Stomach (tissue), 8 donors: ENCODE measurements at regions not wholly inside any gene's neighbourhood (a gene's known extent, or its start where the extent isn't known, plus 50 kb on each side); places are given as distances from the start of the nearest gene placed in this dataset.

Source experiments
- DNase-seq, 2 donors: peaks; one replicate each; pipeline versions ENCODE4 v3.0.0 to v3.0.0-alpha.2; 2013 to 2019
- H3K27ac ChIP-seq, 5 donors: fragments of 200-600 bp in 4 of 5; sonication (generic) in 4 of 5; one replicate each; pipeline ENCODE4 v1.5.1; 2013 to 2019; ENCODE audit warnings: mild to moderate bottlenecking in 1 of 5, moderate library complexity in 1 of 5
- H3K27me3 ChIP-seq, 3 donors: fragments of 200-600 bp; sonication (generic); one replicate each; pipeline ENCODE4 v1.5.1; 2017 to 2019; ENCODE audit warnings: mixed run types in 1 of 3
- H3K36me3 ChIP-seq, 4 donors: fragments of 200-600 bp; sonication (generic); 1 replicate in 3 of 4; 2 replicates in 1 of 4; pipeline ENCODE4 v1.5.1; 2016 to 2019
- H3K4me1 ChIP-seq, 4 donors: fragments of 200-600 bp; sonication (generic); one replicate each; pipeline ENCODE4 v1.5.1; 2016 to 2019
- H3K4me3 ChIP-seq, 4 donors: fragments of 200-600 bp; sonication (generic) in 3 of 4; one replicate each; pipeline ENCODE4 v1.5.1; 2016 to 2019; ENCODE audit warnings: mild to moderate bottlenecking in 1 of 4
- H3K9me3 ChIP-seq, 4 donors: fragments of 200-600 bp; sonication (generic); one replicate each; pipeline ENCODE4 v1.5.1; 2016 to 2019
- EP300 ChIP-seq: sonication (generic); formaldehyde crosslinking; IDR thresholded peaks from one replicate; pipeline ENCODE4 v1.6.1; 2017; ENCODE audit warnings: antibody characterized with exemption
- POLR2A ChIP-seq, 4 donors: fragments of 450-650 bp; IDR thresholded peaks; one replicate each; pipeline ENCODE4 v1.6.1; 2016; ENCODE audit warnings: antibody characterized with exemption in 4 of 4, control low read depth in 2 of 4, mild to moderate bottlenecking in 1 of 4, moderate library complexity in 1 of 4
- POLR2AphosphoS5 ChIP-seq, 3 donors: sonication (generic); formaldehyde crosslinking; IDR thresholded peaks; one replicate each; pipeline ENCODE4 v1.6.1; 2016; ENCODE audit warnings: antibody characterized with exemption in 3 of 3
- WGBS, 5 donors: extraction: QIAGEN DNeasy Blood & Tissue Kit in 3 of 5; methylation state at CpG; one replicate each; pipeline versions ENCODE4 v1.1.5 to v1.1.7; 2013 to 2018; 5-methylcytosine and 5-hydroxymethylcytosine counted together
- intact Hi-C: fragments of 100-400 bp; cut with DNase I; formaldehyde crosslinking; loops from one replicate; pipeline ENCODE4 v1.15.1; 2023; ENCODE audit warnings: low total_unique reads
- TF ChIP-seq, protein P1 (sequence below), 7 experiments: fragments of 450-650 bp in 4 of 7; fragments of 200-600 bp in 3 of 7; sonication (generic) in 3 of 7; IDR thresholded peaks; one replicate each; pipeline ENCODE4 v1.5.1; 2016 to 2019; ENCODE audit warnings: antibody characterized with exemption in 7 of 7, control low read depth in 2 of 7, mild to moderate bottlenecking in 1 of 7
- donor health status: healthy with polysubstance abuse.
- donor health status: Bipolar disorder and iron deficiency.
- donor health status: healthy.

GRCh38 chr18:67337696-67338095 lies 178.8 kb downstream of the DSEL start:
- H3K36me3 ChIP-seq = no peaks in the 10 kb centered on the region
- no peaks in the 10 kb centered on the region for H3K4me1 ChIP-seq
- H3K9me3 ChIP-seq = peaks cover 0 to 5% (median 0%) of the 10 kb centered on the region in 4 donors
- WGBS, 5 donors = 0 to 65% (median 31%) methylated on average over 1 of the region's 1 CpG
- intact Hi-C loops = no loop called here
- DNase-seq = no peak
- no peak overlapping the region for H3K4me3 ChIP-seq
- H3K27ac ChIP-seq = no peak overlapping the region
- H3K27me3 ChIP-seq = no peaks in the 10 kb centered on the region
- no peak for TF ChIP-seq POLR2AphosphoS5 (IDR thresholded peaks at IDR 0.05)
- no peak for TF ChIP-seq EP300
- no peak for TF ChIP-seq POLR2A (IDR thresholded peaks at IDR 0.05)
- TF ChIP-seq, protein P1, sequence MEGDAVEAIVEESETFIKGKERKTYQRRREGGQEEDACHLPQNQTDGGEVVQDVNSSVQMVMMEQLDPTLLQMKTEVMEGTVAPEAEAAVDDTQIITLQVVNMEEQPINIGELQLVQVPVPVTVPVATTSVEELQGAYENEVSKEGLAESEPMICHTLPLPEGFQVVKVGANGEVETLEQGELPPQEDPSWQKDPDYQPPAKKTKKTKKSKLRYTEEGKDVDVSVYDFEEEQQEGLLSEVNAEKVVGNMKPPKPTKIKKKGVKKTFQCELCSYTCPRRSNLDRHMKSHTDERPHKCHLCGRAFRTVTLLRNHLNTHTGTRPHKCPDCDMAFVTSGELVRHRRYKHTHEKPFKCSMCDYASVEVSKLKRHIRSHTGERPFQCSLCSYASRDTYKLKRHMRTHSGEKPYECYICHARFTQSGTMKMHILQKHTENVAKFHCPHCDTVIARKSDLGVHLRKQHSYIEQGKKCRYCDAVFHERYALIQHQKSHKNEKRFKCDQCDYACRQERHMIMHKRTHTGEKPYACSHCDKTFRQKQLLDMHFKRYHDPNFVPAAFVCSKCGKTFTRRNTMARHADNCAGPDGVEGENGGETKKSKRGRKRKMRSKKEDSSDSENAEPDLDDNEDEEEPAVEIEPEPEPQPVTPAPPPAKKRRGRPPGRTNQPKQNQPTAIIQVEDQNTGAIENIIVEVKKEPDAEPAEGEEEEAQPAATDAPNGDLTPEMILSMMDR (IDR thresholded peaks at IDR 0.05) = no peak

- DNase-seq = no peak
- no peak for TF ChIP-seq EP300
- TF ChIP-seq POLR2AphosphoS5 (IDR thresholded peaks at IDR 0.05) = no peak
- no peak for TF ChIP-seq POLR2A (IDR thresholded peaks at IDR 0.05)
- TF ChIP-seq, protein P1 (IDR thresholded peaks at IDR 0.05) = no peak
- peaks cover 0 to 6% (median 0%) of the 10 kb centered on the region in 4 donors for H3K4me1 ChIP-seq
- no peaks in the 10 kb centered on the region for H3K27me3 ChIP-seq
- H3K36me3 ChIP-seq = no peaks in the 10 kb centered on the region
- no peak overlapping the region for H3K4me3 ChIP-seq
- H3K27ac ChIP-seq = no peak overlapping the region
- no peaks in the 10 kb centered on the region for H3K9me3 ChIP-seq
- intact Hi-C loops = no loop called here
- WGBS, 5 donors = 0 to 65% (median 11%) methylated on average over 1 of the region's 1 CpG
Measured at GRCh38 chr18:67331857-67332256, 184.7 kb downstream of the DSEL start.

DNA sequence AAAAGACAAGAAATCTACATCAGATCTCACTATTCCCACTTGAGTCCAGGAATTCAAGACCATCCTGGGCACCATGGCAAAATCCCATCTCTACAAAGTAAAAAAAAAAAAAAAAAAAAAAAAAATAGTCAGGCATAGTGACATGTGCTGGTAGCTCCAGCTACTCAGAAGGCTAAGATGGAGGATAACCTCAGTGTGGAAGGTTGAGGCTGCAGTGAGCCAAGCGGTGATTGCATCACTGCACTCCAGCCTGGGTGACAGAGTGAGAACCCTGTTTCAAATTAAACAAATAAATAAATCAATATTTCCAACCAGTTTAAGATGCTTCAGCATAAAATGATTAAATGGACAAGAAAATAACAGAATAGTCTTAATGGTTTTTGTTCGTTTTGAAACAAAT lies 197.4 kb downstream of the DSEL start:
- Histone ChIP-seq H3K27me3 (no peaks in the 10 kb centered on the region), H3K4me1 (no peaks in the 10 kb centered on the region), H3K9me3 (no peaks in the 10 kb centered on the region), H3K27ac (no peak overlapping the region), H3K4me3 (no peak overlapping the region), H3K36me3 (no peaks in the 10 kb centered on the region)
- intact Hi-C loops = no loop called here
- DNase-seq = no peak
- WGBS, 5 donors = 70 to 73% (median 70%) methylated on average over 2 of the region's 2 CpGs
- TF ChIP-seq, protein P1 (IDR thresholded peaks at IDR 0.05) = no peak

DNA sequence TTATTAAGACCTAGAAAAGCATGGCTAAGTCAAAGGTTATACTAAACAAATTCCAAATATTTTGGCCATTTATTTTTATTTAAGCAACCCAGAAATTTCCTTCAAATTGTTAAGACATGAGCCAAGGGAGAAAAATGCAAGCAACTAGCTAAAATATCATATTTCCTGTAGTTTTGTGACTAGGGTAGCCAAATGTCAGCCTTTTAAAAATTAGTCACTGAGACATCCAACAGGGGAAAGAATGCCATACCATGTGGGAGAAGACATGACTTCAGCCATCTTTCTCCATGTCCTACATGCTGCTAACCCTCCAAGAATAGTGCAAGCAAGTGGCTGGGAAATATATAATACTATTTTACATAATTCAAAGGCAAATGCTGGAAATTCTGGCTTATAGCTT lies 197.9 kb downstream of the DSEL start:
- no peak for DNase-seq
- intact Hi-C loops = no loop called here

More for the DNA sequence above, 197.9 kb downstream of the DSEL start:
- no peak overlapping the region for H3K4me3 ChIP-seq
- no peaks in the 10 kb centered on the region for H3K27me3 ChIP-seq
- no peaks in the 10 kb centered on the region for H3K36me3 ChIP-seq
- no peaks in the 10 kb centered on the region for H3K9me3 ChIP-seq
- no peaks in the 10 kb centered on the region for H3K4me1 ChIP-seq
- TF ChIP-seq POLR2AphosphoS5 (IDR thresholded peaks at IDR 0.05) (no peak), EP300 (no peak), POLR2A (IDR thresholded peaks at IDR 0.05) (no peak)
- TF ChIP-seq, protein P1 (IDR thresholded peaks at IDR 0.05) = no peak
- H3K27ac ChIP-seq = no peak overlapping the region
